IMR-90 (cell line): ENCODE measurements at regions not wholly inside any gene's neighbourhood (a gene's known extent, or its start where the extent isn't known, plus 50 kb on each side); places are given as distances from the start of the nearest gene placed in this dataset.

ENCODE experiments used
- ATAC-seq: fragments of 200-7000 bp; cut with Tn5 transposase; 2 replicates; pipeline ENCODE4 v1.9.1; 2020; ENCODE audit warnings: low read depth, mild to moderate bottlenecking, moderate library complexity
- BruUV-seq: library from RNA; stranded (reverse); fragments of 400-500 nt; replicated peaks from 2 replicates; lab custom pipeline; 2021; lab: Mats Ljungman, UMichigan
- CTCF ChIA-PET: fragments of 300-600 bp; formaldehyde crosslinking; extraction: SDS; loops from one replicate; lab custom pipeline; 2021; ENCODE audit warnings: antibody characterized with exemption; lab: Yijun Ruan, JAX
- POLR2A ChIA-PET: fragments of 300-600 bp; sonication (Branson Sonifier 250); formaldehyde crosslinking; loops from one replicate; lab custom pipeline; 2022; ENCODE audit warnings: antibody characterized with exemption; ENCODE audit not compliant: unreplicated experiment; lab: Charles Lee
- DNase-seq: peaks from one replicate; pipeline ENCODE4 v3.0.0; 2013
- H2AFZ ChIP-seq: replicated peaks from 2 replicates; pipeline ENCODE3; 2013; ENCODE audit warnings: low read length, mild to moderate bottlenecking; ENCODE audit not compliant: poor library complexity
- H2AK5ac ChIP-seq: 2 replicates; pipeline ENCODE4 v1.6.1; 2013; ENCODE audit warnings: low read depth, low read length, inconsistent platforms
- H2AK9ac ChIP-seq: replicated peaks from 2 replicates; pipeline ENCODE3; 2013; ENCODE audit warnings: mild to moderate bottlenecking, low read depth, low read length, moderate library complexity; ENCODE audit not compliant: poor library complexity
- H2BK120ac ChIP-seq: 2 replicates; pipeline ENCODE4 v1.6.1; 2013; ENCODE audit warnings: low read depth, low read length, inconsistent platforms
- H2BK15ac ChIP-seq: 3 replicates; pipeline ENCODE4 v1.6.1; 2013; ENCODE audit warnings: low read depth, low read length, inconsistent platforms
- H2BK20ac ChIP-seq: 2 replicates; pipeline ENCODE4 v1.6.1; 2013; ENCODE audit warnings: low read depth, mild to moderate bottlenecking, inconsistent platforms, low read length, moderate library complexity
- H2BK5ac ChIP-seq: 2 replicates; pipeline ENCODE4 v1.6.1; 2013; ENCODE audit warnings: mild to moderate bottlenecking, low read depth, low read length, inconsistent platforms; ENCODE audit not compliant: poor library complexity, severe bottlenecking
- H3K14ac ChIP-seq: replicated peaks from 2 replicates; pipeline ENCODE4 v1.6.1; 2013; ENCODE audit warnings: low read depth, low read length, inconsistent platforms
- H3K18ac ChIP-seq: 2 replicates; pipeline ENCODE4 v1.6.1; 2013; ENCODE audit warnings: low read depth, low read length, control low read depth
- H3K23ac ChIP-seq: 2 replicates; pipeline ENCODE4 v1.6.1; 2013; ENCODE audit warnings: low read depth, low read length, inconsistent platforms
- H3K27ac ChIP-seq: 2 replicates; pipeline ENCODE4 v1.5.1; 2013; ENCODE audit warnings: mild to moderate bottlenecking, control low read depth, low read length; ENCODE audit not compliant: insufficient read depth
- H3K27me3 ChIP-seq: 2 replicates; pipeline ENCODE4 v1.6.1; 2013; ENCODE audit warnings: low read length; ENCODE audit not compliant: control insufficient read depth, insufficient read depth
- H3K36me3 ChIP-seq: 2 replicates; pipeline ENCODE4 v1.6.1; 2013; ENCODE audit warnings: low read length, mixed read lengths; ENCODE audit not compliant: control insufficient read depth, insufficient read depth
- H3K4ac ChIP-seq: 2 replicates; pipeline ENCODE4 v1.6.1; 2013; ENCODE audit warnings: low read depth, low read length, inconsistent platforms
- H3K4me1 ChIP-seq: 2 replicates; pipeline ENCODE4 v1.6.1; 2013; ENCODE audit warnings: low read length, mixed read lengths; ENCODE audit not compliant: control insufficient read depth, insufficient read depth
- H3K4me2 ChIP-seq: 2 replicates; pipeline ENCODE4 v1.6.1; 2013; ENCODE audit warnings: low read depth, mild to moderate bottlenecking, control low read depth, low read length, moderate library complexity
- H3K4me3 ChIP-seq: 2 replicates; pipeline ENCODE4 v1.5.1; 2013; ENCODE audit warnings: low read depth, mild to moderate bottlenecking, control low read depth, low read length, moderate library complexity; ENCODE audit not compliant: insufficient read depth
- H3K56ac ChIP-seq: 2 replicates; pipeline ENCODE4 v1.6.1; 2013; ENCODE audit warnings: low read length, inconsistent platforms; ENCODE audit not compliant: insufficient read depth; ENCODE audit errors: extremely low read depth
- H3K79me1 ChIP-seq, 2 experiments: 2 replicates each; pipeline ENCODE4 v1.6.1; 2013; ENCODE audit warnings: low read length in 2 of 2, inconsistent platforms in 1 of 2, low read depth in 1 of 2
- H3K9ac ChIP-seq: 2 replicates; pipeline ENCODE4 v1.6.1; 2013; ENCODE audit warnings: low read depth, low read length, control low read depth
- H3K9me1 ChIP-seq: 2 replicates; pipeline ENCODE4 v1.6.1; 2013; ENCODE audit warnings: low read length, inconsistent platforms; ENCODE audit not compliant: insufficient read depth
- H3K9me3 ChIP-seq: 2 replicates; pipeline ENCODE4 v1.6.1; 2013; ENCODE audit warnings: low read length; ENCODE audit not compliant: control insufficient read depth, insufficient read depth
- H4K20me1 ChIP-seq: 2 replicates; pipeline ENCODE4 v1.6.1; 2013; ENCODE audit warnings: low read length, inconsistent platforms; ENCODE audit not compliant: insufficient read depth
- H4K5ac ChIP-seq: 2 replicates; pipeline ENCODE4 v1.6.1; 2013; ENCODE audit warnings: mild to moderate bottlenecking, low read depth, low read length, control low read depth
- H4K8ac ChIP-seq, 2 experiments: 2 replicates each; pipeline ENCODE4 v1.6.1; 2013; ENCODE audit warnings: low read depth in 2 of 2, low read length in 2 of 2, control low read depth in 1 of 2, inconsistent platforms in 1 of 2
- H4K91ac ChIP-seq: 2 replicates; pipeline ENCODE4 v1.6.1; 2013; ENCODE audit warnings: low read depth, low read length, inconsistent platforms; ENCODE audit not compliant: insufficient read depth
- MAFK ChIP-seq: IDR thresholded peaks from 2 replicates; pipeline ENCODE4 v1.6.1; 2012; ENCODE audit warnings: low read depth, low read length, improper control_type of control experiment
- NFE2L2 ChIP-seq: fragments of 150-350 bp; IDR thresholded peaks from 2 replicates; pipeline ENCODE4 v1.6.1; 2016; ENCODE audit warnings: low read depth, mild to moderate bottlenecking, low read length
- POLR2A ChIP-seq: IDR thresholded peaks from 2 replicates; pipeline ENCODE4 v1.6.1; 2012; ENCODE audit warnings: mild to moderate bottlenecking, low read depth, low read length
- RAD21 ChIP-seq: IDR thresholded peaks from 2 replicates; pipeline ENCODE4 v1.6.1; 2012; ENCODE audit warnings: low read length, improper control_type of control experiment
- RCOR1 ChIP-seq: IDR thresholded peaks from 2 replicates; pipeline ENCODE4 v1.6.1; 2012; ENCODE audit warnings: mild to moderate bottlenecking, low read length, improper control_type of control experiment; ENCODE audit not compliant: insufficient replicate concordance
- WGBS, 2 experiments: methylation state at CpG; one replicate each; pipeline versions ENCODE4 v1.1.5 to v1.1.7; 2013; ENCODE audit warnings: missing lambda C conversion rate in 2 of 2; ENCODE audit not compliant: insufficient read length in 1 of 2; ENCODE audit errors: extremely low coverage in 2 of 2; 5-methylcytosine and 5-hydroxymethylcytosine counted together
- dilution Hi-C: fragments of 300-500 bp; cut with HindIII; formaldehyde crosslinking; loops from one replicate; pipeline ENCODE4 v1.14.3; 2018; ENCODE audit warnings: low sequenced_read_pairs; ENCODE audit not compliant: unreplicated experiment
- in situ Hi-C: fragments of 300-500 bp; cut with MboI; formaldehyde crosslinking; loops from 3 replicates; pipeline ENCODE4 v1.14.3; 2019; ENCODE audit warnings: low sequenced_read_pairs, inconsistent platforms, mixed read lengths
- intact Hi-C: fragments of 100-400 bp; cut with micrococcal nuclease; formaldehyde crosslinking; loops from 2 replicates; pipeline ENCODE4 v1.10.0; 2022

DNA sequence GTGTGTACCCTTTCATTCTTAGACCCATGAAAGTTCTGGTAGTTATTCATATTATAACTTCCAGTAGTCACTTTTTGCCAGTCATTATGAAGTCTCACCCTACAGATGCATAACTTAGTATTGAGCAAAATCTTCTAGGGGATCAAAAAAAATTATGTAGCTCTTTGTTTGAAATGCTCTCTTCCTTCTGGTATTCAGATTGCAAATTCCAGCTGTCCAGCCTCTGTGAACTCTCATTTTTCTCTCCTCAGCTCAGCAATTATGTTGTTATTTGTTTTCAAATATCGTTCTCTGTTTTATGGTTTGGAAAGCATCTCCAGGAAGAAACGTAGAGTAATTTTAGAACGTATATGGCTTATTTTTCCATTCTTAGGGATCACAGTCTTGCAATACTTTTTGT is 442.5 kb downstream of the SEMA3D start:
- Histone ChIP-seq H3K4me2 (0 out of 2 replicates have a peak overlapping the region, but pooled peaks have one; percentile 44), H3K4ac (no peak overlapping the region), H3K27me3 (no peaks in the 10 kb centered on the region), H3K56ac (no peak overlapping the region), H2BK20ac (no peak overlapping the region), H4K5ac (no peak overlapping the region), H2AK5ac (no peak overlapping the region), H3K9me1 (0 out of 2 replicates have a peak, but pooled peaks cover 2% of the 10 kb centered on the region), H2AK9ac (no peak overlapping the region), H3K4me3 (no peak overlapping the region), H3K9me3 (no peaks in the 10 kb centered on the region), H3K4me1 (peaks cover 2% of the 10 kb centered on the region), H3K79me1 (no peaks in the 10 kb centered on the region), H4K20me1 (no peaks in the 10 kb centered on the region), H3K23ac (no peak overlapping the region), H4K8ac (no peak overlapping the region), H3K9ac (no peak overlapping the region), H3K27ac (no peak overlapping the region), H2BK15ac (no peak overlapping the region), H2BK5ac (no peak overlapping the region), H2BK120ac (no peak overlapping the region), H4K91ac (no peak overlapping the region), H3K14ac (no peak overlapping the region), H3K36me3 (no peaks in the 10 kb centered on the region), H3K18ac (peak overlapping the region; percentile 31; the same call in 1 of the 2 replicates), H2AFZ (no peak overlapping the region)
- ChIA-PET CTCF (interaction anchor here (0.6 kb wide), 1 partner anchor 114 kb away, joined by 3 read pairs; no protein-coding TSS in a partner anchor), POLR2A (no interaction called here)
- dilution Hi-C loops = no loop called here
- no CpG with 5 or more reads among the region's 3 CpGs for WGBS, 2 experiments
- in situ Hi-C loops = no loop called here
- TF ChIP-seq MAFK (no peak), NFE2L2 (peak; percentile 61; the same call in 1 of the 2 replicates), RAD21 (no peak), RCOR1 (no peak), POLR2A (no peak)
- ATAC-seq (peak; percentile 81), DNase-seq (peak; percentile 48)
- no TSS peak for BruUV-seq
- intact Hi-C loops = no loop called here
